Lower leg skin (tissue), 4 donors: ENCODE measurements at regions not wholly inside any gene's neighbourhood (a gene's known extent, or its start where the extent isn't known, plus 50 kb on each side); places are given as distances from the start of the nearest gene placed in this dataset.

Experiments used
- DNase-seq, 2 donors: peaks; one replicate each; pipeline ENCODE4 v3.0.0-alpha.2; 2019; ENCODE audit warnings: low spot score in 2 of 2
- H3K4me3 ChIP-seq: fragments of 200-600 bp; sonication (generic); 2 replicates; pipeline ENCODE4 v1.5.1; 2017; ENCODE audit warnings: mild to moderate bottlenecking, low read depth; ENCODE audit not compliant: poor library complexity, severe bottlenecking
- POLR2A ChIP-seq, 2 donors: fragments of 450-650 bp; IDR thresholded peaks; one replicate each; pipeline ENCODE4 v1.6.1; 2016 to 2017; ENCODE audit warnings: antibody characterized with exemption in 2 of 2, mild to moderate bottlenecking in 1 of 2, moderate library complexity in 1 of 2
- WGBS, 2 donors: methylation state at CpG; one replicate each; pipeline ENCODE4 v1.1.5; 2018; 5-methylcytosine and 5-hydroxymethylcytosine counted together
- intact Hi-C: fragments of 100-400 bp; cut with DNase I; formaldehyde crosslinking; loops from one replicate; pipeline ENCODE4 v1.15.0; 2023; ENCODE audit warnings: low total_unique reads
- TF ChIP-seq, protein P1 (sequence below), 3 donors: fragments of 450-650 bp; IDR thresholded peaks; one replicate each; pipeline ENCODE4 v1.5.1; 2016; ENCODE audit warnings: antibody characterized with exemption in 3 of 3, mild to moderate bottlenecking in 3 of 3, moderate library complexity in 2 of 3

DNA sequence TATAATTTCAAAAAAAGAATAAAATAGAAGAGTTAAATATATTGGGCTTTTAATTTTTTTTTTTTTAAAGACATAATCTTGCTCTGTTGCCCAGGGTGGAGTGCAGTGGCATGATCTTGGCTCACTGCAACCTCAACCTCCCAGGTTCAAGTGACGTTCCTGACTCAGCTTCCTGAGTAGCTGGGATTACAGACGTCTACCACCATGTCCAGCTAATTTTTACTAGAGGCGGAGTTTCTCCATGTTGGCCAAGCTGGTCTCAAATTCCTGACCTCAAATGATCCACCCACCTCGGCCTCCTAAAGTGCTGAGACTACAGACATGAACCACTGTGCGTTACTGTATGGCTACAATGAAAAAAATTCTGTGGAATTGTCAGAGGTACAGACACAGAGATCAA is 98.1 kb upstream of the RGPD4 start:
- WGBS, 2 donors = 66 to 72% methylated on average over 5 of the region's 5 CpGs
- intact Hi-C loops = no loop called here
- TF ChIP-seq, protein P1, sequence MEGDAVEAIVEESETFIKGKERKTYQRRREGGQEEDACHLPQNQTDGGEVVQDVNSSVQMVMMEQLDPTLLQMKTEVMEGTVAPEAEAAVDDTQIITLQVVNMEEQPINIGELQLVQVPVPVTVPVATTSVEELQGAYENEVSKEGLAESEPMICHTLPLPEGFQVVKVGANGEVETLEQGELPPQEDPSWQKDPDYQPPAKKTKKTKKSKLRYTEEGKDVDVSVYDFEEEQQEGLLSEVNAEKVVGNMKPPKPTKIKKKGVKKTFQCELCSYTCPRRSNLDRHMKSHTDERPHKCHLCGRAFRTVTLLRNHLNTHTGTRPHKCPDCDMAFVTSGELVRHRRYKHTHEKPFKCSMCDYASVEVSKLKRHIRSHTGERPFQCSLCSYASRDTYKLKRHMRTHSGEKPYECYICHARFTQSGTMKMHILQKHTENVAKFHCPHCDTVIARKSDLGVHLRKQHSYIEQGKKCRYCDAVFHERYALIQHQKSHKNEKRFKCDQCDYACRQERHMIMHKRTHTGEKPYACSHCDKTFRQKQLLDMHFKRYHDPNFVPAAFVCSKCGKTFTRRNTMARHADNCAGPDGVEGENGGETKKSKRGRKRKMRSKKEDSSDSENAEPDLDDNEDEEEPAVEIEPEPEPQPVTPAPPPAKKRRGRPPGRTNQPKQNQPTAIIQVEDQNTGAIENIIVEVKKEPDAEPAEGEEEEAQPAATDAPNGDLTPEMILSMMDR (IDR thresholded peaks at IDR 0.05) = no peak
- no peak for TF ChIP-seq POLR2A (IDR thresholded peaks at IDR 0.05)
- H3K4me3 ChIP-seq = no peak overlapping the region
- DNase-seq = no peak

DNA sequence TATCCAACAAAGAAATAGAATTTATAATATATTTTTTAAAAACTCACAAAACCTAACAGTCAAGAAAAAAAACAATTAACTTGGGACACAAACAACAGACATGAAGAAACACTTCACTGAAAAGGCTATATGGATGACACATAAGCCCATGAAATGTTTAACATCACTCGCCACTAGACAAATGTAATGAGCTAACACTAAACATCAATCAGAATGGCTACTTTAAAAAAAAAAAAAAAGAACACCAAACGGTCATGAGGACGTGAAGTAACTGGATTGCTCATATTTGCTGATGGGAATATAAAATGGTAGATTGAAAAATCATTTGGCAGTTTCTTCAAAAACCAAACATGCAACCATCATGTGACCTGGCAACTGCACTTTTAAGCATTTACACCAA is 97.3 kb upstream of the RGPD4 start:
- no peak overlapping the region for H3K4me3 ChIP-seq
- intact Hi-C loops = no loop called here
- 54 to 77% methylated on average over 3 of the region's 3 CpGs for WGBS, 2 donors
- TF ChIP-seq POLR2A (IDR thresholded peaks at IDR 0.05) = no peak
- TF ChIP-seq, protein P1 (IDR thresholded peaks at IDR 0.05) = no peak
- no peak for DNase-seq

DNA sequence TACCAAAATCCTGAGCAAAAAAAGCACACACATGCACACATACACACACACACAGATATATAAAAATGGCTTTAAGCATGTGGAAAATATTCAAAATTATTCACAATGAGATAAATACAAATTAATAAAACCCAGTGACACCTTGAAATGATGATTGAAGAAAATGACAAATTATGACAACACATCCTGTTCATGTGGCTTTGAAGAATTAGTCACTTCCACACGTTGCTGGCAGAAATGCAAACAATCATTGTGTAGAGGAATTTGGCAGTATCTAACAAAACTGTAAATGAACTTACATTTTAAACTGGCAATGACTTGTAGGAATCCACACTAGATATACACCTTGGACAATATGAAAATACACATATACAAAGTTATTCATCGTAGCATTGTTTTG is 95.8 kb upstream of the RGPD4 start:
- no peak for TF ChIP-seq POLR2A (IDR thresholded peaks at IDR 0.05)
- TF ChIP-seq, protein P1 (IDR thresholded peaks at IDR 0.05) = no peak
- no peak overlapping the region for H3K4me3 ChIP-seq
- WGBS, 2 donors = 37% methylated on average over 2 of the region's 2 CpGs
- intact Hi-C loops = no loop called here
- DNase-seq = no peak

DNA sequence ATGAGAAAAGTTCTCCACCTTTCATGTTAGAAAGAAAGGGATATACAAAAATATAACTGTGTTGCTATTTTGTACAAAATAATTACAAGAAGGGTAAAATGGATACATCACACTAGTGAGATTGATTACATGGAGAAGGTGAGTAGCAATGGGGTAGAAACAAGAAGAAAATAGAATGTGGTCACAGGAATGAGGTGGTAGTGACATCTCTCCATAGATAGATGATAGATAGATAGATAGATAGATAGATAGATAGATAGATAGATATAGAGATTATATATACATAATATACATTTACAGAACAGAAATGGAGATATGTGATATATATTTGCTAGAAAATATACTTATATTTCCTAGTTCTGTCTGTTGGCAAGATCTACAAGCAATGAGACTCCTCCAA is 95.3 kb upstream of the RGPD4 start:
- no peak overlapping the region for H3K4me3 ChIP-seq
- intact Hi-C loops = no loop called here
- DNase-seq = no peak
- TF ChIP-seq, protein P1 (IDR thresholded peaks at IDR 0.05) = no peak
- no peak for TF ChIP-seq POLR2A (IDR thresholded peaks at IDR 0.05)

DNA sequence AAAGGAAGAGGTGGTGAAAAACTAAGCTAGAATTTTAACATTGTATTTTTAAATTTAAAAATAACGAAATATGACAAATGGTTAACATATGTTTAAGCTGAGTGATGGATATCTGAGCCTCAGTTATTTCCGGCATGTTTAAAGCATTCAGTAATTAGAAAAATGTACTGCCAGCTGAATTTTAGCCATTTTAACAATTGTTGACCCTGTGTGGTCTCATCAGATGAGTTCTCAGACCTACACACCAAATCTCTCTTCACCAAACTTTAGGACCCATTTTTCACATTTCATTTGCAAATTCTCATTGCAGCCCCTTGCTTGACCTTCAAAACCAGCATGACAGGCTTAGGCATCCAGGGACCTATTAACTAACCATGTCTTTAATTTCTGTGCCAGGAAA is 91.5 kb upstream of the RGPD4 start:
- 51 to 58% methylated on average over 2 of the region's 2 CpGs for WGBS, 2 donors
- DNase-seq = no peak
- intact Hi-C loops = no loop called here
- no peak overlapping the region for H3K4me3 ChIP-seq
- TF ChIP-seq POLR2A (IDR thresholded peaks at IDR 0.05) = no peak
- TF ChIP-seq, protein P1 (IDR thresholded peaks at IDR 0.05) = no peak

DNA sequence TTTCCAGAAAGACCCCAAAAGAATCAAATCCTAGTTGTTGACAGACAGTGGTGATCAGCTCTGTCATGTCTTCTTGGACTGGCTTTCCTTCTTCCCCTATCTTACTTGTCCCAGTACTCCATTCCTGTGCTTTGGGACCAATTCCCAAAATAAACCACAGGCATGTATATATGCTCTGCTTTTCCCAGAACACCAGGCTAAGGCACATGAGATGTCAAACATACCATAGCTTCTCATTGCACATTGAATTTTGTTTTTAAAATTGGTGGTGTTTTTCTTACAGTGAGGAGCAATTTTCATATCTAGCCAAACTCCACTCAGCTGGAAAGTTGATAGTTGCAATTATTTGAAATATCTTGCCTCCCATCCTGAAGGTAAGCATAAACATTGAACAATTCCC is 88.9 kb upstream of the RGPD4 start:
- no peak overlapping the region for H3K4me3 ChIP-seq
- intact Hi-C loops = no loop called here
- DNase-seq = no peak
- TF ChIP-seq, protein P1 (IDR thresholded peaks at IDR 0.05) = no peak
- TF ChIP-seq POLR2A (IDR thresholded peaks at IDR 0.05) = no peak
